ENCODE measurements at regions not wholly inside any gene's neighbourhood (a gene's known extent, or its start where the extent isn't known, plus 50 kb on each side); places are given as distances from the start of the nearest gene placed in this dataset.

- TF ChIP-seq POLR2A (IDR thresholded peaks at IDR 0.05; ENCODE audit: low read depth, low read length) = no peak
- TF ChIP-seq POLR2AphosphoS5 (IDR thresholded peaks at IDR 0.05; ENCODE audit: low read depth, low read length) = no peak
Observed at GRCh38 chr12:20040184-20040583, 328.2 kb upstream of the PDE3A start.

All from GM12892 (cell line).